ENCODE measurements at regions not wholly inside any gene's neighbourhood (a gene's known extent, or its start where the extent isn't known, plus 50 kb on each side); places are given as distances from the start of the nearest gene placed in this dataset.

DNA sequence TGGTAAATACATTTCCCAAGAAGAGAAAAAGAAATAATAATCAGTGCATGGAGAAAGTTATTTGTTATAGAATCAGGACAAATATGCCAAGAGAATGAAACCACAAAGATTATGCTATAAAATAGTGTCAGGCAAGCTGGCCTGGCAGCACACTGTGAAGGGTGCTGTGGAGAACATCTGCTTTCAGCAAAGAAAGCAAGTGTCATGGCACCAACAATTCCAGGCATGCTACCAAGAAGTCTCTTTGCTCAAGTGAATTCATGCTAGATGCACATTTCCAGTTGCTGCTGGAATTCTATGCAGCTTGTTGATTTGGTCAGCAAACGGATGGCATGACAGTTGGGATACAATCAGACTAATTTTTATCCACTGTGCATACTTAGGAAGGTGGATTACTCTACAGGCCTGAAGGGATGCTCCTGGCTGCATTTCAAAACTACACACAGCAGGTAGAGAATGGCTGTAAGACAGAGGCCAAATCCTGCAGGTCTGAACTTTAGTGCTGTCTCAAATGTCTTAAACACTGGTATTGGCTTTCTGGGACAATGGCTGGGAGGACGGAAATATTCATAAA lies 154.6 kb upstream of the FAT1 start:
- intact Hi-C loops (cut with DNase I), result no loop called here
- no peak for DNase-seq (ENCODE audit: low spot score)

GRCh38 chr4:186881521-186882220 lies 158.0 kb upstream of the FAT1 start:
- intact Hi-C loops (cut with DNase I), result no loop called here

GRCh38 chr4:186882293-186882692 lies 158.6 kb upstream of the FAT1 start:
- intact Hi-C loops (cut with DNase I), result no loop called here

More at GRCh38 chr4:186881521-186882220, 158.0 kb upstream of the FAT1 start:
- DNase-seq (ENCODE audit: low spot score), result no peak

DNA sequence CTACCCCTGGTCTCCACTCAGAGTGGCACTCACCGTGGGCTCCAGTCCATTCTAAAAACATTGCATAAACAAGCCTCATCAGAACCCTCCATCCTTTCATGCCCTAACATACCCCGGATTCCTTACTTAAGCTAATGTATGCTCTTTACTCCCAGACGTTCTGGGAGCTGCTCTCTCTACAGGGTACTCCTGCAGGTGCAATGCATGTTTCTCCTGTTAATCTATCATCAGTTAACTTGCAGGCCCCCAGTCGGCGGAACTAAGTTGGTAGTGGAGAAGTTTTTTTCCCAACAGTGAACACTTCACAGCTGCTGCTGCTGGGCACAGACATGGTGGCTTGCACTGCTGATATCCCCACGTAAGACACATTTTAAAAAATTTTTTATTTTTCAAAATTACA lies 161.6 kb upstream of the FAT1 start:
- intact Hi-C loops (cut with DNase I), result no loop called here
- DNase-seq (ENCODE audit: low spot score), result no peak

More at GRCh38 chr4:186882293-186882692, 158.6 kb upstream of the FAT1 start:
- no peak for DNase-seq (ENCODE audit: low spot score)

GRCh38 chr4:186886759-186887158 lies 163.1 kb upstream of the FAT1 start:
- intact Hi-C loops (cut with DNase I), result no loop called here
- DNase-seq (ENCODE audit: low spot score), result no peak

- intact Hi-C loops (cut with DNase I), result no loop called here
Observed at GRCh38 chr4:186887291-186887700, 163.6 kb upstream of the FAT1 start.

GRCh38 chr4:186887752-186888151 lies 164.1 kb upstream of the FAT1 start:
- intact Hi-C loops (cut with DNase I), result no loop called here
- no peak for DNase-seq (ENCODE audit: low spot score)

More at GRCh38 chr4:186887291-186887700, 163.6 kb upstream of the FAT1 start:
- DNase-seq (ENCODE audit: low spot score), result no peak

- no peak for DNase-seq (ENCODE audit: low spot score)
- intact Hi-C loops (cut with DNase I), result no loop called here
Observed at GRCh38 chr4:186889876-186890643, 166.4 kb upstream of the FAT1 start.

GRCh38 chr4:186891859-186892486 lies 168.3 kb upstream of the FAT1 start:
- DNase-seq (ENCODE audit: low spot score), result no peak
- intact Hi-C loops (cut with DNase I), result no loop called here

DNA sequence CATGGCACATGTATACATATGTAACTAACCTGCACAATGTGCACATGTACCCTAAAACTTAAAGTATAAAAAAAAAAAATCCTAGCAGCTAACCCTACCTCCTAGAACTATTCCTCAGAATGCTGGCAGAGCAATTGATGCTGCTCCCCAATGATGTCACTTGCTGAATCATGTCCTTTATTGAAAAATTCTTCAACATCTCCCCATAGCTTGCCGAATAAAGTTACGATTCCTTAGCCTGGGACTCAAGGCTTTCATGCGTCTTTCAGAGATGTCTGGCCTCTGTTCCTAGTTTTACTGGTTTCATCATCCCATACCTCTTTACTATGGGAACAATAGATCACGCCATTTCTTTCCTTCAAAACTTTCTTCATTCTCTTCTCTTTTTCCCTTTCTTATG lies 174.7 kb upstream of the FAT1 start:
- intact Hi-C loops (cut with DNase I), result no loop called here
- no peak for DNase-seq (ENCODE audit: low spot score)

DNA sequence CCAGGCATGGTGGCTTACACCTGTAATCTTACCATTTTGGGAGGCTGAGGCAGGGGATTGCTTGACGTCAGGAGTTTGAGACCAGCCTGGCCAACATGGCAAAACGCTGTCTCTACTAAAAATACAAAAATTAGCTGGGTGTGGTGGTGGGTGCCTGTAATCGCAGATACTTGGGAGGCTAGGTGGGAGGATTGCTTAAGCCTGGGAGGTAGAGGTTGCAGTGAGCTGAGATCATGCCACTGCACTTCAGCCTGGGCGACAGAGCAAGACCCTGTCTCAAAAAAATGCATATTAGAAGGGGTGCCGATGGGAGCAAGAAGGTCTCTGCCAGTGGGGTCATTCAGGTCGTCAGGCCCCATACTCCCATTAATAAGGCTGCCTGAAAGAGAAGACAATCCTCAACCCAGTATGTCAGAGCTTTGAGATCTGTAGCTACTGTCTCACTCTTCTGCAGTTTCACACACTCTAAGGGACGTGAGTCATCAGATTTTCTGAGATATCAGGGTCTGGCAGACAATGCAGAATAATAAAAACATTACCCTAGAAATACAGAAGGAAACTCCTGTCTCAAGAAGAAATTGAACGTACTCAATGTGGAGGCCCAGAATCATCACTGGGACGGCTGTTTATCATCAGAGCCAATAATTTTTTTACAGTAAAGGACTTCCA lies 176.7 kb upstream of the FAT1 start:
- intact Hi-C loops (cut with DNase I), result no loop called here
- no peak for DNase-seq (ENCODE audit: low spot score)

- DNase-seq (ENCODE audit: low spot score), result no peak
- intact Hi-C loops (cut with DNase I), result no loop called here
Observed at GRCh38 chr4:186900984-186901383, 177.3 kb upstream of the FAT1 start.

DNA sequence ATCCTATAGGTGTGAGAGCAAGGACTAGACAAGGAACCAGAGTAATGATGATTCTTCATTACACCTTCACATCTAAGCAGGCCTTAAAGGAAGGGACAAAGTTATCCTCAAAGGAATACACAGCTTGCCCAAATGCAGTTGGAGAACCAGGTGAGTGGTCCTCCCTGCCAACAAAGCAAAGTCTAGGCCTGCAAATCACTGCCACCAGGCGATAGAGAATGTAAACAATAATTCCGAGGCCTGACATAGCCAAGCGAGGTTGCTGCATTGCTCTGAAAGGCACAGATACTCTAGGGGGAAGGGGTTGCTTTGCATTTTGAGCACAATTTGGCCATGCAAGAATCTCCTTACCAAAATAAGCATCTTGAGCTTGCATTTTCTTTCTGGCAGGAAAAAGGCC lies 178.2 kb upstream of the FAT1 start:
- intact Hi-C loops (cut with DNase I), result no loop called here
- DNase-seq (ENCODE audit: low spot score), result no peak

DNA sequence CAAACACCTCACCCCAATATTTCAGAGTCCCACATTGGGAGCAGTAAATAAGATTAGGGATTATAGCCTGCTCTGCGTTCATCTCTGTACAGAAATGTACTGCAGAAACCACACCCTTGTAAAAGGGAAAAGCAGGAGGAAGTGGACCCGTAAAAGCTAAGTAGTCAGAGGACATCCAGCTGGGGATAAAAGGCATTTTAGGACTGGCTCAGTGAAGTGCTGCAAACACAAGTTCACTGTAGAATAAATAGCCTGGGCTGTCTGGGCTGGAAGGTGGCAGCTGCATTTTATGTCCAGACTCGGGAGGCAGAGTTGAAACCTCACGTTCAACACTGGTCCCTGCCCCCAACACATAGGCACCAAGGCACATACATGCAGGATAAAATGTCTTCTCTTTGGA lies 178.7 kb upstream of the FAT1 start:
- intact Hi-C loops (cut with DNase I), result no loop called here
- DNase-seq (ENCODE audit: low spot score), result no peak

GRCh38 chr4:186904101-186904500 lies 180.4 kb upstream of the FAT1 start:
- intact Hi-C loops (cut with DNase I), result no loop called here

GRCh38 chr4:186906722-186907121 lies 183.1 kb upstream of the FAT1 start:
- no peak for DNase-seq (ENCODE audit: low spot score)
- intact Hi-C loops (cut with DNase I), result no loop called here

More at GRCh38 chr4:186904101-186904500, 180.4 kb upstream of the FAT1 start:
- DNase-seq (ENCODE audit: low spot score), result no peak

GRCh38 chr4:186910385-186910784 lies 186.7 kb upstream of the FAT1 start:
- DNase-seq (ENCODE audit: low spot score), result no peak

GRCh38 chr4:186912606-186913005 lies 188.9 kb upstream of the FAT1 start:
- intact Hi-C loops (cut with DNase I), result no loop called here
- DNase-seq (ENCODE audit: low spot score), result no peak

More at GRCh38 chr4:186910385-186910784, 186.7 kb upstream of the FAT1 start:
- intact Hi-C loops (cut with DNase I), result no loop called here

- intact Hi-C loops (cut with DNase I), result no loop called here
- DNase-seq (ENCODE audit: low spot score), result no peak
Observed at GRCh38 chr4:186915816-186916215, 192.2 kb upstream of the FAT1 start.

- intact Hi-C loops (cut with DNase I), result no loop called here
- DNase-seq (ENCODE audit: low spot score), result no peak
Observed at GRCh38 chr4:186917136-186917535, 193.5 kb upstream of the FAT1 start.
